Endothelial cell of umbilical vein (primary cell): ENCODE measurements at regions not wholly inside any gene's neighbourhood (a gene's known extent, or its start where the extent isn't known, plus 50 kb on each side); places are given as distances from the start of the nearest gene placed in this dataset.

Source experiments
- POLR2AphosphoS5 ChIP-seq: IDR thresholded peaks from 2 replicates; pipeline ENCODE4 v1.6.1; 2012; ENCODE audit warnings: low read depth, mild to moderate bottlenecking, control low read depth, low read length, moderate library complexity; ENCODE audit not compliant: insufficient read depth
- TF ChIP-seq, protein P1 (sequence below), 2 donors: IDR thresholded peaks; 1 replicate in 1 of 2; 2 replicates in 1 of 2; pipeline ENCODE4 v1.5.1; 2011; ENCODE audit warnings: low read length in 2 of 2, mild to moderate bottlenecking in 2 of 2, moderate library complexity in 2 of 2, control low read depth in 1 of 2, inconsistent platforms in 1 of 2, low read depth in 1 of 2; ENCODE audit not compliant: insufficient read depth in 1 of 2; ENCODE audit errors: extremely low read depth in 1 of 2

DNA sequence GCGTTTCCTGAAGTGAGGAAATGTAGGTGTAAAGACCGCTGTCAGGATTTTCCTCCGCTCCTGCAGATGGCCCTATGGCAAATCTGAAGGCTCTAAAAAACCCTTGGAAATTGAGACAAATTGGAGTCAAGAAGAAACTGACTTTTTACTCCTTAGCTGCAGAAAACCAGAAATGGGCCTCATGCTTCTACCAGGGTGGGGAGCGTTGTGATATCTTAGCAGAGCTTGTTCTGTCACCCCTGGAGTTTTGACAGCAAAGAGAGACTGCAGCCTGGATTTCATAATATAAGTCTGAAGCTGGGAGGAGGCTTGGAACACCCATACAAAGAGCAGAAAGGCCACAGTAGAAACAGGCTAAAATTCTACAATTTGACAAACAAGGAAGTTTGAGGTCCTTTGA is 283.0 kb upstream of the PLSCR5 start:
- TF ChIP-seq, protein P1, sequence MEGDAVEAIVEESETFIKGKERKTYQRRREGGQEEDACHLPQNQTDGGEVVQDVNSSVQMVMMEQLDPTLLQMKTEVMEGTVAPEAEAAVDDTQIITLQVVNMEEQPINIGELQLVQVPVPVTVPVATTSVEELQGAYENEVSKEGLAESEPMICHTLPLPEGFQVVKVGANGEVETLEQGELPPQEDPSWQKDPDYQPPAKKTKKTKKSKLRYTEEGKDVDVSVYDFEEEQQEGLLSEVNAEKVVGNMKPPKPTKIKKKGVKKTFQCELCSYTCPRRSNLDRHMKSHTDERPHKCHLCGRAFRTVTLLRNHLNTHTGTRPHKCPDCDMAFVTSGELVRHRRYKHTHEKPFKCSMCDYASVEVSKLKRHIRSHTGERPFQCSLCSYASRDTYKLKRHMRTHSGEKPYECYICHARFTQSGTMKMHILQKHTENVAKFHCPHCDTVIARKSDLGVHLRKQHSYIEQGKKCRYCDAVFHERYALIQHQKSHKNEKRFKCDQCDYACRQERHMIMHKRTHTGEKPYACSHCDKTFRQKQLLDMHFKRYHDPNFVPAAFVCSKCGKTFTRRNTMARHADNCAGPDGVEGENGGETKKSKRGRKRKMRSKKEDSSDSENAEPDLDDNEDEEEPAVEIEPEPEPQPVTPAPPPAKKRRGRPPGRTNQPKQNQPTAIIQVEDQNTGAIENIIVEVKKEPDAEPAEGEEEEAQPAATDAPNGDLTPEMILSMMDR (IDR thresholded peaks at IDR 0.05; ENCODE audit: extremely low read depth in 1 of 2, insufficient read depth in 1 of 2, low read depth in 1 of 2, low read length in 2 of 2): no peak
- no peak for TF ChIP-seq POLR2AphosphoS5
